B cell (primary cell): ENCODE measurements at regions not wholly inside any gene's neighbourhood (a gene's known extent, or its start where the extent isn't known, plus 50 kb on each side); places are given as distances from the start of the nearest gene placed in this dataset.

Source experiments
- EZH2 ChIP-seq: IDR thresholded peaks from 2 replicates; pipeline ENCODE4 v1.6.1; 2012; ENCODE audit warnings: borderline replicate concordance, low read depth, mild to moderate bottlenecking, moderate library complexity, low read length; ENCODE audit not compliant: insufficient read depth, poor library complexity, severe bottlenecking
- TF ChIP-seq, protein P1 (sequence below): fragments of 200-600 bp; IDR thresholded peaks from one replicate; pipeline ENCODE4 v1.8.0; 2022; ENCODE audit warnings: antibody characterized with exemption, mild to moderate bottlenecking

DNA sequence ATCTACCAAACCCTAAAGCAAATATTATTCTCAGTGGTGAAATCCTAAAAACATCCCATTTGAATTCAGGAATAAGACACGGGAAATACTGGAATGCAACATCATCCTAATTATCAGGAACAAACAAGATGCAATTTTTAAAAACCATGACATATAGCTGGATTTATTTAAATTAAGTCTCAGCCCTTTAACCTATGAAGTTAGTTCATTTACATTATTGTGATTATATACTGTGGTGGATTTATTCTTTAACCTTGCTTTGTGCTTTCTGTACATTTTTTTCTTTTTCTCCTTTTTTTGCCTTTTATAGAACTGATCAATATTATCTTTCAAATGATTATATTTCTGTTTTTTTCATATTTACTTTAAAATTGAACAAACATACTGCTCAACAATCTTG is 59.8 kb upstream of the ARMC2 start:
- TF ChIP-seq, protein P1, sequence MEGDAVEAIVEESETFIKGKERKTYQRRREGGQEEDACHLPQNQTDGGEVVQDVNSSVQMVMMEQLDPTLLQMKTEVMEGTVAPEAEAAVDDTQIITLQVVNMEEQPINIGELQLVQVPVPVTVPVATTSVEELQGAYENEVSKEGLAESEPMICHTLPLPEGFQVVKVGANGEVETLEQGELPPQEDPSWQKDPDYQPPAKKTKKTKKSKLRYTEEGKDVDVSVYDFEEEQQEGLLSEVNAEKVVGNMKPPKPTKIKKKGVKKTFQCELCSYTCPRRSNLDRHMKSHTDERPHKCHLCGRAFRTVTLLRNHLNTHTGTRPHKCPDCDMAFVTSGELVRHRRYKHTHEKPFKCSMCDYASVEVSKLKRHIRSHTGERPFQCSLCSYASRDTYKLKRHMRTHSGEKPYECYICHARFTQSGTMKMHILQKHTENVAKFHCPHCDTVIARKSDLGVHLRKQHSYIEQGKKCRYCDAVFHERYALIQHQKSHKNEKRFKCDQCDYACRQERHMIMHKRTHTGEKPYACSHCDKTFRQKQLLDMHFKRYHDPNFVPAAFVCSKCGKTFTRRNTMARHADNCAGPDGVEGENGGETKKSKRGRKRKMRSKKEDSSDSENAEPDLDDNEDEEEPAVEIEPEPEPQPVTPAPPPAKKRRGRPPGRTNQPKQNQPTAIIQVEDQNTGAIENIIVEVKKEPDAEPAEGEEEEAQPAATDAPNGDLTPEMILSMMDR = no peak
- TF ChIP-seq EZH2 = no peak
